Hepatocyte (in vitro differentiated cells): ENCODE measurements at regions not wholly inside any gene's neighbourhood (a gene's known extent, or its start where the extent isn't known, plus 50 kb on each side); places are given as distances from the start of the nearest gene placed in this dataset.

ENCODE experiments used
- CTCF ChIP-seq: fragments of 200-600 bp; sonication (generic); IDR thresholded peaks from 2 replicates; pipeline ENCODE4 v1.5.1; 2016; ENCODE audit warnings: antibody characterized with exemption, mild to moderate bottlenecking; ENCODE audit not compliant: poor library complexity
- EZH2 ChIP-seq: fragments of 200-600 bp; sonication (generic); IDR thresholded peaks from 2 replicates; pipeline ENCODE4 v1.6.1; 2016; ENCODE audit warnings: antibody characterized with exemption, mild to moderate bottlenecking, borderline replicate concordance
- EZH2phosphoT487 ChIP-seq: fragments of 200-600 bp; sonication (generic); IDR thresholded peaks from one replicate; pipeline ENCODE4 v1.6.1; 2018; ENCODE audit warnings: antibody characterized with exemption, mild to moderate bottlenecking, low read depth, moderate library complexity; ENCODE audit not compliant: unreplicated experiment, severe bottlenecking

- no peak for TF ChIP-seq CTCF
- no peak for TF ChIP-seq EZH2
- TF ChIP-seq EZH2phosphoT487, result no peak
Measured at GRCh38 chr15:88987591-88987933, 74.4 kb upstream of the MFGE8 start.
